ENCODE measurements at regions not wholly inside any gene's neighbourhood (a gene's known extent, or its start where the extent isn't known, plus 50 kb on each side); places are given as distances from the start of the nearest gene placed in this dataset.

DNA sequence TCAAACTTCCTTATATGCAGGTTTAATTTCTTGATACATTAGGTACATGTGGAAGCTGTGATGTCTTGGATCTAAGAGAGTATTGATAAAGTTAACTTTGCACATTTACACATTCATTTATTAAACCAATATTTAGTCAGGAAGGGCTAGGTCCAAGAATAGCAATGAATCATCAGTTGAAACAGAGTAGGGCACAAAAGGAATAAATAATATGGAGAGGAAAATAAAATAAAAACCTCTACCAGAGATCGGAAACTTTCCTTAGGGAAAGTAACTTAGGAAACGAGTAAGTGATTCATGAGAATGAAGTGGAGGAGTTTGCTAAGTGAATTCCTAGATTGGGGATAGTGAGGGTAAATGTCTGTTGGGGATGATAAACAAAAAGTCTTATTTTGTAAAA, 259.4 kb upstream of the DACH1 start:
- H3K9ac ChIP-seq (ENCODE audit: low read depth, low read length), result no peak overlapping the region
- H3K36me3 ChIP-seq (ENCODE audit: insufficient read depth, low read length), result no peaks in the 10 kb centered on the region
- H3K4me3 ChIP-seq (ENCODE audit: low read length), result no peak overlapping the region
- H3K27me3 ChIP-seq (ENCODE audit: control insufficient read depth, insufficient read depth, low read length), result no peaks in the 10 kb centered on the region
- H3K9me3 ChIP-seq (replicated peaks; ENCODE audit: low read length), result no peaks in the 10 kb centered on the region
- H3K4me1 ChIP-seq (ENCODE audit: control insufficient read depth, insufficient read depth, low read length), result peaks cover 9% of the 10 kb centered on the region
- H3K4me2 ChIP-seq (ENCODE audit: low read length), result no peak overlapping the region

DNA sequence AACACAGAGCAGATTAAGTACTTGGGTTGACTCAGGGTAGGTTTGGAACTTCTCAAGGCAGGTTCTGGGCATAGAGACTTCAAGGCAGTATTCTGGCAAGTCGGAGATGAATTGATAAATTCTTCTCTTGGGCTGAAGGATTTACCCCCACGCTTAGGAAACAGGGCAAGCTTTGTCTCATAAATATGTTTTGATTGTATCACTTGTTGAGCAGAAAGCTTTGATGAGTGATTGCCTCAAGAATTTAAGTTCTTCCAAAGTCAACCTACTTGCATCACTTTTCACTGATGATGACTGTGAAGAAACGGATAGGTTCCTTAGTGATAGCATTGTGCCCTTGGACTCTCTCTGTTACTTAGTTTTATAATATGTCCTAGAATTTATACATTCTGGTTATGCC, 258.6 kb upstream of the DACH1 start:
- Histone ChIP-seq H3K4me1 (ENCODE audit: control insufficient read depth, insufficient read depth, low read length) (peaks cover 9% of the 10 kb centered on the region), H3K9ac (ENCODE audit: low read depth, low read length) (no peak overlapping the region)

DNA sequence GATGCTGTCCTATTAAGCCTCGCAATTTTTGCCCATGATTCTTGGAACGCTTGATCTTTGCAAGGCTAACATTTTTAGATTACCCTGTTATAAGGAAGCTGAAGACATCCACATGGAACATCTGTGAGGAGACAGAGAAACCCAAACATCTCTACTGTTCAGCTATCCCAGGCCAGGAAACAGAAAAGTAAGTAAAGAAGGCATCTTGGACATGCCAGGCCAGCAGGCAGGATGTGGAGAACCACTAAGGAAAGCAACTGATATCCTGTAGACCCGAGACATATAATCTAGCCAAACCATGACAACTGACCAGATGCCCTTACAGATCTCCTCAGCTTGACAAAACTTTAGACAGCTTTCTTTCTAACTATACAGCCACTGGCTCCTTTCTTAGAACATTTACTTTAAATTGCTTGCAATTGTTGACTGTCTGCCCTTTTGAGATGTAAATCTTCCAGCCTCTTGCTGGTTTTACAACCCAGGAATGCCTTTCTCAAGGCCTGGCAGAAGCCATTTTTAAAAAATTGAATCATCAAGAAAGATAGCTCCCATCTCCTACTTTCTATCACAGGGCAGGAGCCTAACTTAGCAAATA, 255.8 kb upstream of the DACH1 start:
- Histone ChIP-seq H3K36me3 (ENCODE audit: insufficient read depth, low read length) (no peaks in the 10 kb centered on the region), H3K4me2 (ENCODE audit: low read length) (no peak overlapping the region), H3K9me3 (replicated peaks; ENCODE audit: low read length) (no peaks in the 10 kb centered on the region), H3K27me3 (ENCODE audit: control insufficient read depth, insufficient read depth, low read length) (no peaks in the 10 kb centered on the region), H3K4me1 (ENCODE audit: control insufficient read depth, insufficient read depth, low read length) (peaks cover 9% of the 10 kb centered on the region), H3K4me3 (ENCODE audit: low read length) (no peak overlapping the region), H3K9ac (ENCODE audit: low read depth, low read length) (no peak overlapping the region)

More for the DNA sequence above, 258.6 kb upstream of the DACH1 start:
- H3K4me2 ChIP-seq (ENCODE audit: low read length), result peak overlapping the region; percentile 32
- H3K4me3 ChIP-seq (ENCODE audit: low read length), result no peak overlapping the region
- no peaks in the 10 kb centered on the region for H3K27me3 ChIP-seq (ENCODE audit: control insufficient read depth, insufficient read depth, low read length)
- no peaks in the 10 kb centered on the region for H3K9me3 ChIP-seq (replicated peaks; ENCODE audit: low read length)
- H3K36me3 ChIP-seq (ENCODE audit: insufficient read depth, low read length), result no peaks in the 10 kb centered on the region

GRCh38 chr13:72121466-72121865, 254.5 kb upstream of the DACH1 start:
- Histone ChIP-seq H3K36me3 (ENCODE audit: insufficient read depth, low read length) (no peaks in the 10 kb centered on the region), H3K9ac (ENCODE audit: low read depth, low read length) (no peak overlapping the region), H3K9me3 (replicated peaks; ENCODE audit: low read length) (no peaks in the 10 kb centered on the region), H3K4me1 (ENCODE audit: control insufficient read depth, insufficient read depth, low read length) (peaks cover 2% of the 10 kb centered on the region), H3K27me3 (ENCODE audit: control insufficient read depth, insufficient read depth, low read length) (no peaks in the 10 kb centered on the region), H3K4me3 (ENCODE audit: low read length) (no peak overlapping the region), H3K4me2 (ENCODE audit: low read length) (no peak overlapping the region)

GRCh38 chr13:72120632-72121031, 253.6 kb upstream of the DACH1 start:
- Histone ChIP-seq H3K4me2 (ENCODE audit: low read length) (no peak overlapping the region), H3K27me3 (ENCODE audit: control insufficient read depth, insufficient read depth, low read length) (no peaks in the 10 kb centered on the region), H3K4me1 (ENCODE audit: control insufficient read depth, insufficient read depth, low read length) (no peaks in the 10 kb centered on the region), H3K9me3 (replicated peaks; ENCODE audit: low read length) (no peaks in the 10 kb centered on the region), H3K36me3 (ENCODE audit: insufficient read depth, low read length) (no peaks in the 10 kb centered on the region), H3K9ac (ENCODE audit: low read depth, low read length) (no peak overlapping the region), H3K4me3 (ENCODE audit: low read length) (no peak overlapping the region)

- no peaks in the 10 kb centered on the region for H3K27me3 ChIP-seq (ENCODE audit: control insufficient read depth, insufficient read depth, low read length)
- H3K36me3 ChIP-seq (ENCODE audit: insufficient read depth, low read length), result no peaks in the 10 kb centered on the region
- no peaks in the 10 kb centered on the region for H3K9me3 ChIP-seq (replicated peaks; ENCODE audit: low read length)
- no peak overlapping the region for H3K4me2 ChIP-seq (ENCODE audit: low read length)
- H3K4me1 ChIP-seq (ENCODE audit: control insufficient read depth, insufficient read depth, low read length), result peaks cover 10% of the 10 kb centered on the region
- no peak overlapping the region for H3K9ac ChIP-seq (ENCODE audit: low read depth, low read length)
- no peak overlapping the region for H3K4me3 ChIP-seq (ENCODE audit: low read length)
These were observed 246.9 kb upstream of the DACH1 start for GRCh38 chr13:72113931-72114330.

DNA sequence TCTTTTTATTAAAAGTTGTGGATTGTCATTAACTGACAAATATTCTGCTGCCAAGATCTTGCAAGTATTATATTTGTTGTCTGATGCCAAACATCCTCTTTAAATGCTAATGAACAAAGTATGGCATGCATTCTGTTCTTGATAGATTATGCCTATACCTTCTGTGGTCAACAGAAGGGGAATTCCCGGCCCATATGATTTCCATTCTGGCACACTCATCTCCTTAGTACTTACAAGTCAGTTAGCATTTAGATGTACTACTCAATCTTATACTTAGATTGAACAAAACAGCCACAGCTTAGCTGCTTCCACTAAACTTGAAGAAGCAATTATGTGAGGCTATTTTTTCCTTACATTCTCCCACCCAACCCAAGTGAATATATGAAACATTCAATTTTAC, 246.1 kb upstream of the DACH1 start:
- Histone ChIP-seq H3K4me3 (ENCODE audit: low read length) (no peak overlapping the region), H3K27me3 (ENCODE audit: control insufficient read depth, insufficient read depth, low read length) (no peaks in the 10 kb centered on the region), H3K4me1 (ENCODE audit: control insufficient read depth, insufficient read depth, low read length) (peaks cover 10% of the 10 kb centered on the region), H3K9me3 (replicated peaks; ENCODE audit: low read length) (no peaks in the 10 kb centered on the region), H3K4me2 (ENCODE audit: low read length) (no peak overlapping the region), H3K36me3 (ENCODE audit: insufficient read depth, low read length) (no peaks in the 10 kb centered on the region), H3K9ac (ENCODE audit: low read depth, low read length) (no peak overlapping the region)

- no peak overlapping the region for H3K4me3 ChIP-seq (ENCODE audit: low read length)
- no peak overlapping the region for H3K4me2 ChIP-seq (ENCODE audit: low read length)
- peaks cover 10% of the 10 kb centered on the region for H3K4me1 ChIP-seq (ENCODE audit: control insufficient read depth, insufficient read depth, low read length)
- no peaks in the 10 kb centered on the region for H3K27me3 ChIP-seq (ENCODE audit: control insufficient read depth, insufficient read depth, low read length)
- no peak overlapping the region for H3K9ac ChIP-seq (ENCODE audit: low read depth, low read length)
- no peaks in the 10 kb centered on the region for H3K36me3 ChIP-seq (ENCODE audit: insufficient read depth, low read length)
- no peaks in the 10 kb centered on the region for H3K9me3 ChIP-seq (replicated peaks; ENCODE audit: low read length)
These were observed 245.2 kb upstream of the DACH1 start for GRCh38 chr13:72112216-72112615.

DNA sequence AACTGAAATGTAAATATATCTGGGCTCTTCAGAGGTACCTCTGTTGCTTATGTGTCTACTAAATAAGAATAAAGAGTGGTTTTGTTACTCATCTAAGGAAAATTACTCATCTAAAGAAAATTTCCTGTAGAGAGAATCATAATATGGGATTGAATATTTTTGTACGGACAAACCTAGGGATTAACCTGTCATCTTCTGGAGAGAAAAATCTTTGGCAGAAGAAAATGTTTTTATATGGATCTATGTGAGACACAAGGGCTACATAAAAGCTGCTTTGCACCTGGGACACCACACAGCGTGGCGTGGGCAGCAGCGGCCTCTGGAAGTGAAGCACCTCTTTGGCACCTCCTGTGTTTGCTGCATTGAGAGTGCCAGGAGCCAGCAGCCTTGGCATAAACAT, 242.9 kb upstream of the DACH1 start:
- peaks cover 10% of the 10 kb centered on the region for H3K4me1 ChIP-seq (ENCODE audit: control insufficient read depth, insufficient read depth, low read length)
- no peak overlapping the region for H3K4me2 ChIP-seq (ENCODE audit: low read length)
- H3K9ac ChIP-seq (ENCODE audit: low read depth, low read length), result no peak overlapping the region
- no peaks in the 10 kb centered on the region for H3K27me3 ChIP-seq (ENCODE audit: control insufficient read depth, insufficient read depth, low read length)
- H3K4me3 ChIP-seq (ENCODE audit: low read length), result no peak overlapping the region
- H3K36me3 ChIP-seq (ENCODE audit: insufficient read depth, low read length), result no peaks in the 10 kb centered on the region
- H3K9me3 ChIP-seq (replicated peaks; ENCODE audit: low read length), result no peaks in the 10 kb centered on the region

- H3K27me3 ChIP-seq (ENCODE audit: control insufficient read depth, insufficient read depth, low read length), result no peaks in the 10 kb centered on the region
- H3K36me3 ChIP-seq (ENCODE audit: insufficient read depth, low read length), result no peaks in the 10 kb centered on the region
- H3K4me3 ChIP-seq (ENCODE audit: low read length), result no peak overlapping the region
- H3K9ac ChIP-seq (ENCODE audit: low read depth, low read length), result no peak overlapping the region
- H3K9me3 ChIP-seq (replicated peaks; ENCODE audit: low read length), result no peaks in the 10 kb centered on the region
- H3K4me2 ChIP-seq (ENCODE audit: low read length), result no peak overlapping the region
- H3K4me1 ChIP-seq (ENCODE audit: control insufficient read depth, insufficient read depth, low read length), result peaks cover 6% of the 10 kb centered on the region
These were observed 237.7 kb upstream of the DACH1 start for GRCh38 chr13:72104656-72105180.

- no peaks in the 10 kb centered on the region for H3K27me3 ChIP-seq (ENCODE audit: control insufficient read depth, insufficient read depth, low read length)
- no peaks in the 10 kb centered on the region for H3K4me1 ChIP-seq (ENCODE audit: control insufficient read depth, insufficient read depth, low read length)
- no peak overlapping the region for H3K9ac ChIP-seq (ENCODE audit: low read depth, low read length)
- no peak overlapping the region for H3K4me2 ChIP-seq (ENCODE audit: low read length)
- H3K9me3 ChIP-seq (replicated peaks; ENCODE audit: low read length), result no peaks in the 10 kb centered on the region
- no peak overlapping the region for H3K4me3 ChIP-seq (ENCODE audit: low read length)
- no peaks in the 10 kb centered on the region for H3K36me3 ChIP-seq (ENCODE audit: insufficient read depth, low read length)
These were observed 234.9 kb upstream of the DACH1 start for GRCh38 chr13:72101768-72102400.

DNA sequence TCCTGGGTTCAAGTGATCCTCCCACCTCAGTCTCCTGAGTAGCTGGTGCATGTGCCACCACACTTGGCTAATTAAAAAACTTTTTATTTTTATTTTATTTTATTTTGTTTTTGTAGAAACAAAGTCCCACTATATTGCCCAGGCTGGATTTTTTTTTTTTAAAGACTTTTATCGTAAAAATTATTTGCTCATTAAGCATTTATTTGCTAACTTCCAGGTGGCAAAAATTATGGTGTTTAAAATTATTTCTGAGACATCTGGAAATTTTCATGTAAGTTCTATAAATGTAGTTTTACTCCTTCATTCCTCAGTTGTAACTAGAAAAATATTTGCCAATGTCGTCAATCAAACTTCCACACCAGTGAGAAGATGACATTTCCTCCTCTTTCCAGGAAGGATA, 233.3 kb upstream of the DACH1 start:
- H3K9me3 ChIP-seq (replicated peaks; ENCODE audit: low read length), result no peaks in the 10 kb centered on the region
- H3K4me2 ChIP-seq (ENCODE audit: low read length), result no peak overlapping the region
- H3K27me3 ChIP-seq (ENCODE audit: control insufficient read depth, insufficient read depth, low read length), result no peaks in the 10 kb centered on the region
- H3K36me3 ChIP-seq (ENCODE audit: insufficient read depth, low read length), result no peaks in the 10 kb centered on the region
- no peak overlapping the region for H3K9ac ChIP-seq (ENCODE audit: low read depth, low read length)
- H3K4me1 ChIP-seq (ENCODE audit: control insufficient read depth, insufficient read depth, low read length), result no peaks in the 10 kb centered on the region
- no peak overlapping the region for H3K4me3 ChIP-seq (ENCODE audit: low read length)
